HEK293 (cell line): ENCODE measurements at regions not wholly inside any gene's neighbourhood (a gene's known extent, or its start where the extent isn't known, plus 50 kb on each side); places are given as distances from the start of the nearest gene placed in this dataset.

ENCODE experiments used
- KLF10 ChIP-seq: fragments of 450-650 bp; IDR thresholded peaks from 2 replicates; pipeline ENCODE4 v1.5.1; 2018; ENCODE audit warnings: missing biosample characterization, mild to moderate bottlenecking, missing genetic modification characterization
- SALL2 ChIP-seq: fragments of 450-650 bp; formaldehyde crosslinking; IDR thresholded peaks from 2 replicates; pipeline ENCODE4 v1.5.0; 2017; ENCODE audit warnings: missing biosample characterization, mild to moderate bottlenecking, missing genetic modification characterization, borderline replicate concordance
- ZBTB8A ChIP-seq: fragments of 450-650 bp; formaldehyde crosslinking; IDR thresholded peaks from 2 replicates; pipeline ENCODE4 v1.5.1; 2016; ENCODE audit warnings: missing biosample characterization, missing genetic modification characterization
- ZFP3 ChIP-seq: fragments of 450-650 bp; formaldehyde crosslinking; IDR thresholded peaks from 2 replicates; pipeline ENCODE4 v1.5.1; 2016; ENCODE audit warnings: low read depth, missing biosample characterization, missing genetic modification characterization
- ZNF132 ChIP-seq: fragments of 450-650 bp; formaldehyde crosslinking; IDR thresholded peaks from 2 replicates; pipeline ENCODE4 v1.5.1; 2017; ENCODE audit warnings: missing biosample characterization, missing genetic modification characterization, borderline replicate concordance
- ZNF23 ChIP-seq: fragments of 450-650 bp; formaldehyde crosslinking; IDR thresholded peaks from 2 replicates; pipeline ENCODE4 v1.5.1; 2016; ENCODE audit warnings: missing biosample characterization, missing genetic modification characterization, borderline replicate concordance
- ZNF274 ChIP-seq, 2 experiments: fragments of 200-500 bp in 1 of 2; fragments of 450-650 bp in 1 of 2; sonication (Bioruptor generic) in 1 of 2; formaldehyde crosslinking in 1 of 2; IDR thresholded peaks; 2 replicates each; pipeline versions ENCODE4 v1.5.1 to v1.6.1; 2014 to 2016; ENCODE audit warnings: borderline replicate concordance in 1 of 2, inconsistent platforms in 1 of 2, low read length in 1 of 2, missing biosample characterization in 1 of 2, missing genetic modification characterization in 1 of 2
- ZNF280C ChIP-seq: fragments of 450-650 bp; formaldehyde crosslinking; IDR thresholded peaks from 2 replicates; pipeline ENCODE4 v1.5.1; 2016; ENCODE audit warnings: missing biosample characterization, missing genetic modification characterization
- ZNF391 ChIP-seq: fragments of 450-650 bp; formaldehyde crosslinking; IDR thresholded peaks from 2 replicates; pipeline ENCODE4 v1.5.1; 2016; ENCODE audit warnings: low read depth, missing biosample characterization, missing genetic modification characterization, borderline replicate concordance
- ZNF701 ChIP-seq: fragments of 450-650 bp; formaldehyde crosslinking; IDR thresholded peaks from 2 replicates; pipeline ENCODE4 v1.5.1; 2016; ENCODE audit warnings: missing biosample characterization, missing genetic modification characterization
- ZNF843 ChIP-seq: fragments of 450-650 bp; formaldehyde crosslinking; IDR thresholded peaks from 2 replicates; pipeline ENCODE4 v1.5.1; 2016; ENCODE audit warnings: missing biosample characterization, missing genetic modification characterization
- TF ChIP-seq, protein P1 (sequence below): fragments of 450-650 bp; formaldehyde crosslinking; IDR thresholded peaks from 2 replicates; pipeline ENCODE4 v1.5.1; 2016; ENCODE audit warnings: missing biosample characterization, missing genetic modification characterization
- TF ChIP-seq, protein P2 (sequence below): fragments of 450-650 bp; formaldehyde crosslinking; conservative IDR thresholded peaks from 2 replicates; pipeline ENCODE4 v1.5.1; 2016; ENCODE audit warnings: low read depth, missing biosample characterization, missing genetic modification characterization

GRCh38 chr14:39614297-39614923, 182.2 kb upstream of the FBXO33 start:
- TF ChIP-seq ZFP3 (no peak), ZNF23 (tag by site-specific recombination) (no peak), ZNF280C (tag by site-specific recombination) (no peak), ZNF274 (IDR thresholded peaks at IDR 0.05; ENCODE audit: low read length) (no peak), ZNF274 (tag by site-specific recombination; IDR thresholded peaks at IDR 0.05; ENCODE audit: borderline replicate concordance) (no peak), ZNF843 (tag by site-specific recombination) (no peak), ZNF132 (tag by site-specific recombination) (no peak), ZBTB8A (tag by site-specific recombination) (no peak), ZNF701 (no peak), ZNF391 (no peak), KLF10 (no peak), SALL2 (tag by site-specific recombination) (no peak)
- TF ChIP-seq, protein P1, sequence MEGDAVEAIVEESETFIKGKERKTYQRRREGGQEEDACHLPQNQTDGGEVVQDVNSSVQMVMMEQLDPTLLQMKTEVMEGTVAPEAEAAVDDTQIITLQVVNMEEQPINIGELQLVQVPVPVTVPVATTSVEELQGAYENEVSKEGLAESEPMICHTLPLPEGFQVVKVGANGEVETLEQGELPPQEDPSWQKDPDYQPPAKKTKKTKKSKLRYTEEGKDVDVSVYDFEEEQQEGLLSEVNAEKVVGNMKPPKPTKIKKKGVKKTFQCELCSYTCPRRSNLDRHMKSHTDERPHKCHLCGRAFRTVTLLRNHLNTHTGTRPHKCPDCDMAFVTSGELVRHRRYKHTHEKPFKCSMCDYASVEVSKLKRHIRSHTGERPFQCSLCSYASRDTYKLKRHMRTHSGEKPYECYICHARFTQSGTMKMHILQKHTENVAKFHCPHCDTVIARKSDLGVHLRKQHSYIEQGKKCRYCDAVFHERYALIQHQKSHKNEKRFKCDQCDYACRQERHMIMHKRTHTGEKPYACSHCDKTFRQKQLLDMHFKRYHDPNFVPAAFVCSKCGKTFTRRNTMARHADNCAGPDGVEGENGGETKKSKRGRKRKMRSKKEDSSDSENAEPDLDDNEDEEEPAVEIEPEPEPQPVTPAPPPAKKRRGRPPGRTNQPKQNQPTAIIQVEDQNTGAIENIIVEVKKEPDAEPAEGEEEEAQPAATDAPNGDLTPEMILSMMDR (tag by site-specific recombination): no peak
- TF ChIP-seq, protein P2, sequence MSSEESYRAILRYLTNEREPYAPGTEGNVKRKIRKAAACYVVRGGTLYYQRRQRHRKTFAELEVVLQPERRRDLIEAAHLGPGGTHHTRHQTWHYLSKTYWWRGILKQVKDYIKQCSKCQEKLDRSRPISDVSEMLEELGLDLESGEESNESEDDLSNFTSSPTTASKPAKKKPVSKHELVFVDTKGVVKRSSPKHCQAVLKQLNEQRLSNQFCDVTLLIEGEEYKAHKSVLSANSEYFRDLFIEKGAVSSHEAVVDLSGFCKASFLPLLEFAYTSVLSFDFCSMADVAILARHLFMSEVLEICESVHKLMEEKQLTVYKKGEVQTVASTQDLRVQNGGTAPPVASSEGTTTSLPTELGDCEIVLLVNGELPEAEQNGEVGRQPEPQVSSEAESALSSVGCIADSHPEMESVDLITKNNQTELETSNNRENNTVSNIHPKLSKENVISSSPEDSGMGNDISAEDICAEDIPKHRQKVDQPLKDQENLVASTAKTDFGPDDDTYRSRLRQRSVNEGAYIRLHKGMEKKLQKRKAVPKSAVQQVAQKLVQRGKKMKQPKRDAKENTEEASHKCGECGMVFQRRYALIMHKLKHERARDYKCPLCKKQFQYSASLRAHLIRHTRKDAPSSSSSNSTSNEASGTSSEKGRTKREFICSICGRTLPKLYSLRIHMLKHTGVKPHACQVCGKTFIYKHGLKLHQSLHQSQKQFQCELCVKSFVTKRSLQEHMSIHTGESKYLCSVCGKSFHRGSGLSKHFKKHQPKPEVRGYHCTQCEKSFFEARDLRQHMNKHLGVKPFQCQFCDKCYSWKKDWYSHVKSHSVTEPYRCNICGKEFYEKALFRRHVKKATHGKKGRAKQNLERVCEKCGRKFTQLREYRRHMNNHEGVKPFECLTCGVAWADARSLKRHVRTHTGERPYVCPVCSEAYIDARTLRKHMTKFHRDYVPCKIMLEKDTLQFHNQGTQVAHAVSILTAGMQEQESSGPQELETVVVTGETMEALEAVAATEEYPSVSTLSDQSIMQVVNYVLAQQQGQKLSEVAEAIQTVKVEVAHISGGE (tag by site-specific recombination): no peak
